ENCODE measurements at regions not wholly inside any gene's neighbourhood (a gene's known extent, or its start where the extent isn't known, plus 50 kb on each side); places are given as distances from the start of the nearest gene placed in this dataset.

GRCh38 chr10:77710081-77710551 lies 72.5 kb upstream of the KCNMA1 start:
- DNase-seq: no peak

DNA sequence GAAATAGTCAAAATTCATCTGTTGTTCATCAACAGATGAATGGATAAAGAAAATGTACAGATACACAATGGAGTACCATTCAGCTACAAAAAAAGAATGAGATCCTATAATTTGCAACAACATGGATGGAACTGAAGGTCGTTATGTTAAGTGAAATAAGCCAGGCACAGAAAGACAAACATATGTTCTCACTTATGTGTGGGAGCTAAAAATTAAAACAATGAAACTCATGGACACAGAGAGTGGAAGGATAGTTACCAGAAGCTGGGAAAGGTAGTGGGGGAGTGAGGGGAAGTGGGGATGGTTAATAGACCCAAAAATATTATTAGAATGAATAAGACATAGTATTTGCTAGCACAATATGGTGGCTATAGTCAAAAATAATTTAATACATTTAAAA lies 70.0 kb upstream of the KCNMA1 start:
- no peak for DNase-seq

DNA sequence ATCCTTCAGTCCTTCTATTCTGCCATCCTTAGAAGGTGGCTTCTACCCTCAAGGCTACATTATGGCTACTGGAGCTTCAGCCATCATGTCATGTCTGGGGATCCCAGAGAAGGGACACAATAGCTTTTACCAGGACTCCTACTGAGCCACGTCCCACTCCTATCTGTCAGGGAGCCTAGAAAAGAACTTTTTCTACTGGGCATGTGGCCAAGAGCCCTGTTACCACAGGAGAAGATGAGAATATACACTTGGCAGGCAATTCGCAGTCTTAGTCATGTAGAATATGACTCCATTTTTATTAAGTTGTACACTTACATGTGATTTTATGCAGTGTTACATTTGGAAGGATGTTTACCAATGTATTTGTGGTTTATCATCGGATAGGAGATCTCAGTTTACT lies 64.6 kb upstream of the KCNMA1 start:
- no peak for DNase-seq

DNA sequence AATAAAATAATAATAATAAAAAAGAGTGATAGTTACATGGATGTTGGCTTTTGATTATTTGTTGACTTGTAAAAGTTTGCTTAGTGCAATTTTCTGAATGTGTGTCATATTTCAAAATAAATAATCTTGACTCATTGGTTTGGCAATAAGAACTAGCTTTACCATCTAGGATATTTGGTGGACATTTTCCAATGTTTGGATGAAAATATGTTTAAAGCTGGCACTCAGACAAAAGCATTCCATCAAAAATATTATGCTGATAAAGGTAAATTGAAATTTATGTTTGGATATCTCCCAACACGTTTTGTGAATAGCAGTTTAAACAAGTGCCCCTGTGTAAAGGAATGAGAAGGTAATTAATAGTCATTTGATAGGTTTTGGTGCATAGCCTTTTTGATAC lies 62.5 kb upstream of the KCNMA1 start:
- no peak for DNase-seq

- no peak for DNase-seq
Measured at GRCh38 chr10:77699080-77699645, 61.6 kb upstream of the KCNMA1 start.

DNA sequence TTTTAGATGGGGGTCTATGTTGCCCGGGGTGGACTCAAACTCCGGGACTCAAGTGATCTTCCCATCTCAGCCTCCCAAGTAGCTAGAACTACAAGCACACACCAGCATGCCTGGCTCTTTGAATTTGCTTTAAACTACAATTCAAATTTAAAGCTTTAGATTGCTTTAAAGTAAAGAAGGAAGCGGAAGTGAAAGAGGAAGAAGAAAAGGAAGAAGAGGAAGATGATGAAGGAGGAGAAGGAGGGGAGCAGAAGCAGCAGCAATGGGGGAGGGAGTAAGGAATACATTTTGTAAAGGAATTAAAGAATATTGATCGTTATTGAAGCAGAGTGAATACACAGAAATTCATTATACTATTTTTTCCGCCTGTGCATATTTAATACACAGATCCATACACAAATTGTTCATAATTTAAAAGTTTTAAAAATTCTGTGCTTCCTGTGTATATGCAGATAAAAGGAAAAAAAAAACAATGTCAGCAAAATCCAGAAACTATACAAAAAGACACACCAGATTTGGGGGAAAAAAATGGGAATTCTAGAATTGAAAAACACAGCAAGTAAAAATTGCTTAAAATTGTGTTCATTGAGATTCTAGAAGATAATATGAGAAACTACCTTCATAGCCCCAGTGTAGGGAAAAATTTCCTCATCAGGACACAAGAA lies 60.8 kb upstream of the KCNMA1 start:
- DNase-seq: no peak

GRCh38 chr10:77696584-77696983 lies 59.0 kb upstream of the KCNMA1 start:
- DNase-seq: no peak

DNA sequence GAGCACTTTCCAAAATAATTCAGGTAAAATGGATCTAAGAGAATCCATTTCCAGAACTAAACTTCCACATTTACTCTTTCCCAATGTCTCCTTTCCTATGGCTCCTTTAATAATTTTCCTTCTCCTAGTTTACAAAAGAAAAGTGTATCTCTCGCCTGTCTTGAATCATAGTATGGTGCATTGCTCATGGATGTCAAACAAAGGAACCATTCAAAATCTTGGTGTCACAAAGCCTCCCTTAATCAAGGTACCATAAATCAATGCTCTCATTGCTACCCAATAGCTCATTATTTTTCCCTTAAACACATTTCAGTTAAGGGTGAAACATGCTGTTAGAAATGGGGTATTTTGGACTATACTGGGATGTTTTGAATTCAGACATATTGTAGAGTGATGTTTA lies 57.6 kb upstream of the KCNMA1 start:
- DNase-seq: no peak

DNA sequence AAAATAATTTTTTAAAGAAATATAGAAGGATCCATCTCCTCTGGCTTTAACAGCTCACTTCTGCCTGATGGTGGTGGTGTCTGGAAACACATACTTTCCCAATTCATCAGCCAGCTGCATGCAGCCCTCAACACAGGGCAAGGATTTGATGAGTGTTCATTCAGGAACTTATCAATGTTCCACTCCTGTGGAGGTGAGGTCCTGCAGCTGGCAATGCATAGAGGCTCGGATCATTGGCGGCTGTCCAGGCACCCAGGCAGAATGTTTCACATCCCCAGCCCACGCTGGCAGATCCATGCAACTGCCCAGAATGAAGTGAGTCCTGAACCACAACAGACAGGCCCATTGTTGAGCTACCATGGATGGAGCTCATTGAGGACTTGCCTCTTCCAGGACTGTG lies 55.2 kb upstream of the KCNMA1 start:
- DNase-seq: no peak

- DNase-seq: no peak
Measured at GRCh38 chr10:77689339-77689738, 51.7 kb upstream of the KCNMA1 start.

- DNase-seq: no peak
Measured at GRCh38 chr10:77687621-77688020, 50.0 kb upstream of the KCNMA1 start.
